Central memory CD8-positive, alpha-beta T cell (primary cell): ENCODE measurements at regions not wholly inside any gene's neighbourhood (a gene's known extent, or its start where the extent isn't known, plus 50 kb on each side); places are given as distances from the start of the nearest gene placed in this dataset.

Experiments used
- ATAC-seq: fragments of 150-1000 bp; cut with Tn5 transposase; replicated peaks from 2 replicates; pipeline ENCODE4 v1.10.0; 2022; ENCODE audit warnings: mild to moderate bottlenecking, moderate FRiP score, moderate number of reproducible peaks; ENCODE audit not compliant: poor library complexity, severe bottlenecking; ENCODE audit errors: extremely low read depth
- DNase-seq, 2 donors: peaks; one replicate each; pipeline ENCODE4 v3.0.0; 2021; ENCODE audit warnings: low spot score in 2 of 2
- H3K27ac Mint-ChIP-seq: one replicate; pipeline ENCODE4 v1.8.0; 2022; ENCODE audit warnings: low read depth, mild to moderate bottlenecking, moderate library complexity, mixed read lengths
- H3K27me3 Mint-ChIP-seq: one replicate; pipeline ENCODE4 v1.8.0; 2022; ENCODE audit warnings: mixed read lengths
- H3K36me3 Mint-ChIP-seq: one replicate; pipeline ENCODE4 v1.8.0; 2022; ENCODE audit warnings: mild to moderate bottlenecking, moderate library complexity, mixed read lengths; ENCODE audit not compliant: insufficient read depth
- H3K4me1 Mint-ChIP-seq: one replicate; pipeline ENCODE4 v1.8.0; 2022; ENCODE audit warnings: mixed read lengths
- H3K4me3 Mint-ChIP-seq: one replicate; pipeline ENCODE4 v1.8.0; 2022; ENCODE audit warnings: mild to moderate bottlenecking, moderate library complexity, mixed read lengths
- H3K9me3 Mint-ChIP-seq: one replicate; pipeline ENCODE4 v1.8.0; 2022; ENCODE audit warnings: mixed read lengths

DNA sequence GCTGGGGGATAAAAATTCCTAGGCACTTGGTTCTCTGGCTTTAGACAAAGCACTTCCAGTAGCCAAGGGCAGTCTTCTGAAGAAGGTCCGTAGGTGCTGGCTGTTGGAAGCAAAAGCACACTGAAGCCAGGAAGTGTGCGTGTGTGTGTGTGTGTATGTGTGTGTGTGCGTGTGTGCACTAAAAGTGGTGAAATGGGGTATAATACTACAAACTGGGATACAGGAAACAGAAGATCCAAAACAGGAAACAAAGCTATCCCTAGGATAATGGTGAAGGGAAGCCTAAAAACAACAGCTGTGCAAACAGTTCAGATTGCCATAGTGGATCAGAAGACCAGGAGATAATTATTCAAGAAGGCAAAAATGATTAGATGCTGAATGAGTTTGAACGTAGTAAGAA lies 103.4 kb downstream of the IL20RB start:
- ATAC-seq (no peak), DNase-seq (no peak)
- H3K9me3 Mint-ChIP-seq, result no peaks in the 10 kb centered on the region
- H3K4me1 Mint-ChIP-seq, result no peaks in the 10 kb centered on the region
- no peaks in the 10 kb centered on the region for H3K36me3 Mint-ChIP-seq
- H3K27me3 Mint-ChIP-seq, result peaks cover 37% of the 10 kb centered on the region
- no peak overlapping the region for H3K27ac Mint-ChIP-seq
- no peak overlapping the region for H3K4me3 Mint-ChIP-seq

DNA sequence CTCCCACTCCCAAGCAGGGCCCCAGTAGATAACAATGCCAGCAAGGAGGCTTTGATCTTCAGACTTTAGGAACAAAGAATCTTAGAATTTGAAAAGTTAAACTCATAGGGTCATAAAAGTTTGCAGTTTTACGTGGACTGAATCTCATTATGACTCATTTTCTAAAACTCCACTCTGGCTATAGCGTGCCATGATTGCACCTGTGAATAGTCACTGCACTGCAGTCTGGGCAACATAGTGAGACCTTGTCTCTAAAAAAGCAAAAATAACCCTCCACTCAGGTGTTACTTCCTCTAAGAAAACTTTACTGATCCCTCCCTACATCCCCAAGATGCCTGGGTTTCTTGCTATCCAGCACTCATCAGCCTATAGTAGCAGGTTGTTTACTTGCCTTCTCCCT lies 104.5 kb downstream of the IL20RB start:
- Mint-ChIP-seq H3K4me1 (no peaks in the 10 kb centered on the region), H3K4me3 (no peak overlapping the region), H3K27ac (no peak overlapping the region), H3K9me3 (no peaks in the 10 kb centered on the region), H3K36me3 (no peaks in the 10 kb centered on the region), H3K27me3 (peaks cover 28% of the 10 kb centered on the region)
- no peak for DNase-seq
- no peak for ATAC-seq

GRCh38 chr3:137065381-137065780 lies 107.6 kb downstream of the IL20RB start:
- no peak for ATAC-seq
- H3K27me3 Mint-ChIP-seq, result peaks cover 17% of the 10 kb centered on the region
- H3K4me3 Mint-ChIP-seq, result no peak overlapping the region
- DNase-seq, result no peak
- no peak overlapping the region for H3K27ac Mint-ChIP-seq
- H3K9me3 Mint-ChIP-seq, result no peaks in the 10 kb centered on the region
- H3K36me3 Mint-ChIP-seq, result peaks cover 2% of the 10 kb centered on the region
- no peaks in the 10 kb centered on the region for H3K4me1 Mint-ChIP-seq

DNA sequence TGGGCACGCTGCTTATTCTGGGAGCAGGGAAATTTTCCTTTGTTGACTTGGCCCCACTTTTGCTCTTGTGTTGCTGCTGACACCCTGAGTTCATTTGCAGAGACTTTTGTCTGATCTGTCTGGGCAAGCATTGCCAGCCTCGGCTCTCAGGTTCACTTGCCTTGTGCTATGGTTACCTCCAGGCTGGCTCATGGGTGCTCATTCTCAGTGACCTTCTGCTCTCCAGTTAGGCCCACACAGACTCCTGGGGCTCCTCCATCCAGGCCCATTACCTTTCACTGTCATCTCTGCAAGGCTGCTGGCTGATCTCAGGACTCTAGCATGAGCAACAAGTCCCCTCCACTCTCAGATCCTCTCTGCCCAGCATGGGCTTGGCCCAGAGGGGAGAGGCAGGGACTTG lies 108.3 kb downstream of the IL20RB start:
- no peaks in the 10 kb centered on the region for H3K9me3 Mint-ChIP-seq
- peaks cover 2% of the 10 kb centered on the region for H3K36me3 Mint-ChIP-seq
- ATAC-seq (no peak), DNase-seq (no peak)
- peaks cover 13% of the 10 kb centered on the region for H3K27me3 Mint-ChIP-seq
- H3K4me1 Mint-ChIP-seq, result no peaks in the 10 kb centered on the region
- H3K27ac Mint-ChIP-seq, result no peak overlapping the region
- H3K4me3 Mint-ChIP-seq, result no peak overlapping the region

DNA sequence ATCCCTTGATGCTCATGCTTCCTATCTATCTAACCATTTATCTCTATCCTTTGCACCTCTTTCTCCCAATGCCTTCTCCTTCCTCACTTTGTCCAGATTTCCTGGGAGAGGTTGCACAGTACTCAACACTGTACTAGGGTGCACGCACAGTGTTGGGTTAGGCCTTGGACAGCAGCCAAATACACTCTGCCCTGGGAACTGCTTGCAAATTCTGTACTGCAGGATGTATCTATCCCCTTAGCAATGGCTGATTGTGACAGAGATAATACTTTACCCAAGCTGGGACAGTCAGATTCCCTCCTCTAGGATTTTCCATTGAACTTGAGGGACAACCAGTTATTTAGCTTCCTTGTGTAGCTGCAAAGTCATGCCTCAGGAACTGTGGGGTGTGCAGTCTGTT lies 113.3 kb downstream of the IL20RB start:
- Mint-ChIP-seq H3K4me1 (no peaks in the 10 kb centered on the region), H3K27ac (no peak overlapping the region), H3K27me3 (peaks cover 31% of the 10 kb centered on the region), H3K9me3 (no peaks in the 10 kb centered on the region), H3K4me3 (no peak overlapping the region), H3K36me3 (peaks cover 2% of the 10 kb centered on the region)
- no peak for ATAC-seq
- DNase-seq, result no peak

- DNase-seq (no peak), ATAC-seq (no peak)
- Mint-ChIP-seq H3K36me3 (no peaks in the 10 kb centered on the region), H3K27ac (no peak overlapping the region), H3K4me1 (no peaks in the 10 kb centered on the region), H3K4me3 (no peak overlapping the region), H3K9me3 (no peaks in the 10 kb centered on the region), H3K27me3 (peaks cover 56% of the 10 kb centered on the region)
These were observed 117.2 kb downstream of the IL20RB start for GRCh38 chr3:137075020-137075419.

GRCh38 chr3:137078040-137078439 lies 120.3 kb downstream of the IL20RB start:
- DNase-seq (no peak), ATAC-seq (no peak)
- Mint-ChIP-seq H3K27me3 (peaks cover 57% of the 10 kb centered on the region), H3K4me1 (no peaks in the 10 kb centered on the region), H3K27ac (no peak overlapping the region), H3K36me3 (no peaks in the 10 kb centered on the region), H3K9me3 (no peaks in the 10 kb centered on the region), H3K4me3 (no peak overlapping the region)

DNA sequence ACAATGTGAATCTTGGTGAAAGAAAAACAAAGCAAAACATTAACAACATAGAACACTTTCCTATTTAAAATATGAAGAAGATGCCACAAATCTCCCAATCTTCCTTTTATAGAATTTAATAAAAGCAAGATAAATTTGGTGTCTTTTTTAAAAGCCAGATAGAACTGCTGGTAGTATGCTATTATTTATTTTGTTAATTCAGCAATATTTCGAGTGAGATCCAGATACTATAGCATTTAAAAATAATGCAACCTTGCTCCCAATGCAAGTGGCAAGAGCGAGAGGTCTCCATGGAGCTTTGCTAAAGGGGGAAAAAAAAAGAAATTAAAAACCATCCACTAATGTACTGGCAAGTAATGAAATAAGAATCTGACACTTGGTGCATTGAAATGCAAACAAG lies 121.8 kb downstream of the IL20RB start:
- Mint-ChIP-seq H3K4me1 (no peaks in the 10 kb centered on the region), H3K27me3 (peaks cover 63% of the 10 kb centered on the region), H3K9me3 (no peaks in the 10 kb centered on the region), H3K36me3 (no peaks in the 10 kb centered on the region), H3K27ac (no peak overlapping the region), H3K4me3 (no peak overlapping the region)
- DNase-seq, result no peak
- ATAC-seq, result no peak

- Mint-ChIP-seq H3K27ac (no peak overlapping the region), H3K4me3 (no peak overlapping the region), H3K36me3 (no peaks in the 10 kb centered on the region), H3K27me3 (peaks cover 56% of the 10 kb centered on the region), H3K9me3 (no peaks in the 10 kb centered on the region), H3K4me1 (no peaks in the 10 kb centered on the region)
- DNase-seq (no peak), ATAC-seq (no peak)
These were observed 123.9 kb downstream of the IL20RB start for GRCh38 chr3:137081711-137082110.

- no peaks in the 10 kb centered on the region for H3K9me3 Mint-ChIP-seq
- H3K27ac Mint-ChIP-seq, result no peak overlapping the region
- ATAC-seq (no peak), DNase-seq (no peak)
- no peaks in the 10 kb centered on the region for H3K4me1 Mint-ChIP-seq
- no peaks in the 10 kb centered on the region for H3K36me3 Mint-ChIP-seq
- H3K27me3 Mint-ChIP-seq, result peaks cover 45% of the 10 kb centered on the region
- H3K4me3 Mint-ChIP-seq, result no peak overlapping the region
These were observed 125.0 kb downstream of the IL20RB start for GRCh38 chr3:137082763-137083162.

DNA sequence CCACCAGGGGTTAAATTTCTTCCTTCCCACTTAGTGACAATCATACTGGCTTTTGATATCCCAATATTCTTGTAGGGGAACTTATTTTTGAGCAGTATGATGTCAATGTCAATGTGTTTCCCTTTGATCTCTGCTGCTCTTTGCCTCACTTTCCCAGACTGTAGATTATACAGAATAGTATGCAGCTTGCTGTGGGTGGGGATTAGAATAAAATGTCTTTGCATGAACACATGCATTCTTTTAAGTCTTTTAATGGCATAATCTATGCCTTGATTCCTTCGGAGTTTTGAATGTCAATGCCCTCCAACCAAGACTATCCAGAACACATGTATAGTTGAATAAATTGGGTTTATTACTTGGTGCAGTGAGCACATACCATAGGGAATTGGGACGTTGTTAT lies 125.5 kb downstream of the IL20RB start:
- Mint-ChIP-seq H3K27me3 (peaks cover 39% of the 10 kb centered on the region), H3K4me1 (no peaks in the 10 kb centered on the region), H3K27ac (no peak overlapping the region), H3K9me3 (no peaks in the 10 kb centered on the region), H3K4me3 (no peak overlapping the region), H3K36me3 (no peaks in the 10 kb centered on the region)
- ATAC-seq (no peak), DNase-seq (no peak)

DNA sequence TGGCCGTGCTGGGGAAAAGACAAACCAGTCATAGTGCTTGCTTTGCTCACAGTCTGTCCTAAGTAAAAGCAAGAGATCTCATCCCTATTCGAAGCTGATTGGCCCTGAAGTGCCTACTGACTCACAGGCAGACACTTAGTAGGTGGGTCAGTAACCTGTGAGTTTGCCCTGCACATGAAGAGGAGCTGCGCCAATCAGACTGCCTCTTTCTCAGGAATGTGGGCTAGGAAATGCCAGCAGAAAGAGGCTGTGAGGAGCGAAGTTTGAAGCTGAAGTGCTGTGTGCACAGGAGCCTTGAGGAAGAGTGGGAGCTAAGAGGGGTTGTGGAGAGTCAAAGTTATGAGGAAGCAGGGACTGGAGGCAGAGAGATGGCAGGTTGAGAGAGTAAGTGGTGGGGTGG lies 126.8 kb downstream of the IL20RB start:
- no peak overlapping the region for H3K4me3 Mint-ChIP-seq
- no peaks in the 10 kb centered on the region for H3K36me3 Mint-ChIP-seq
- ATAC-seq (no peak), DNase-seq (no peak)
- no peaks in the 10 kb centered on the region for H3K4me1 Mint-ChIP-seq
- H3K27ac Mint-ChIP-seq, result no peak overlapping the region
- peaks cover 37% of the 10 kb centered on the region for H3K27me3 Mint-ChIP-seq
- H3K9me3 Mint-ChIP-seq, result no peaks in the 10 kb centered on the region

DNA sequence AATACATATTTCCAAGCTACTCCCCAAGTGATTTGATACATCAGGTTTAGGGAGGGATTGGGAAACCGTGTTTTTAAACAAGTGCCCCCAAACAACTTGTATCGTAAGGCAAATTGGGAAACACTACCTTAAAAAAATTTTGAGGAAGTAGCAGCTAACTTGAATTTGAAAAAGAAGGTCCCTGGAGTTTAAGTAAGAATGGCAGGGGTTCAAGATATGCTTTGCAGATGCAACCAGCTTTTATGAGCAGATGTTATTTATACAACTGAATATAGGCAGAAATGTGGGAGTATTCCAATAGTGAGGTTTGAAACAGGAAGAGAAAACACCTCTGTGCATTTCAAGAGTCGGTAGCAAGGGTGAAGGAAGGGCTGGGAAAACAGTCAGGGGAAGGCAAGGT lies 139.6 kb downstream of the IL20RB start:
- no peak for DNase-seq
- Mint-ChIP-seq H3K27ac (no peak overlapping the region), H3K9me3 (no peaks in the 10 kb centered on the region), H3K36me3 (no peaks in the 10 kb centered on the region), H3K4me1 (no peaks in the 10 kb centered on the region), H3K27me3 (peaks cover 9% of the 10 kb centered on the region), H3K4me3 (no peak overlapping the region)
- no peak for ATAC-seq

- ATAC-seq, result no peak
These were observed 140.1 kb downstream of the IL20RB start for GRCh38 chr3:137097852-137098251.

More at GRCh38 chr3:137097852-137098251, 140.1 kb downstream of the IL20RB start:
- Mint-ChIP-seq H3K4me1 (no peaks in the 10 kb centered on the region), H3K27me3 (peaks cover 5% of the 10 kb centered on the region), H3K4me3 (no peak overlapping the region), H3K36me3 (no peaks in the 10 kb centered on the region), H3K9me3 (no peaks in the 10 kb centered on the region), H3K27ac (no peak overlapping the region)
- DNase-seq, result no peak
